ENCODE measurements at regions not wholly inside any gene's neighbourhood (a gene's known extent, or its start where the extent isn't known, plus 50 kb on each side); places are given as distances from the start of the nearest gene placed in this dataset.

- no peak overlapping the region for H3K56ac ChIP-seq (replicated peaks; ENCODE audit: insufficient read length, low read depth, low read length)
- H2BK5ac ChIP-seq (ENCODE audit: low read depth, low read length) = no peak overlapping the region
- no peak overlapping the region for H4K5ac ChIP-seq (ENCODE audit: insufficient read length, low read depth, low read length)
- no peaks in the 10 kb centered on the region for H3K9me3 ChIP-seq (ENCODE audit: insufficient read depth in 2 of 2, low read depth in 1 of 2, low read length in 1 of 2)
- no peaks in the 10 kb centered on the region for H3K27me3 ChIP-seq (replicated peaks in 1 of 4; ENCODE audit: control insufficient read depth in 3 of 4, extremely low read depth in 1 of 4, insufficient read depth in 3 of 4, low read length in 3 of 4)
- no peak overlapping the region for H3K18ac ChIP-seq (ENCODE audit: extremely low read depth, low read length)
- H3K79me1 ChIP-seq (ENCODE audit: low read depth, low read length) = no peaks in the 10 kb centered on the region
- H2BK12ac ChIP-seq (ENCODE audit: low read depth, low read length) = no peak overlapping the region
- H3K4me1 ChIP-seq (replicated peaks in 1 of 4; ENCODE audit: control insufficient read depth in 3 of 4, insufficient read depth in 4 of 4, low read length in 3 of 4) = peaks cover 0 to 3% (median 0%) of the 10 kb centered on the region in 4 experiments; a peak in 1 of 7 replicates
- no peak overlapping the region for H3K14ac ChIP-seq (ENCODE audit: insufficient read length)
- H3K4me2 ChIP-seq (ENCODE audit: insufficient read depth in 1 of 2, low read depth in 2 of 2, low read length in 2 of 2) = no peak overlapping the region
- ChIA-PET CTCF (ENCODE audit: partially characterized antibody) (no interaction called here), POLR2A (ENCODE audit: partially characterized antibody) (no interaction called here)
- H3K27ac ChIP-seq (ENCODE audit: low read depth, low read length) = no peak overlapping the region
- no peak for DNase-seq (ENCODE audit: low read depth in 1 of 2, low spot score in 2 of 2)
- no peak for FAIRE-seq
- H3K4ac ChIP-seq (replicated peaks; ENCODE audit: insufficient read length, low read depth, low read length) = no peak overlapping the region
- H3K23ac ChIP-seq (ENCODE audit: insufficient read length) = no peak overlapping the region
- H3K36me3 ChIP-seq (ENCODE audit: control insufficient read depth in 2 of 4, insufficient read depth in 4 of 4, low read length in 3 of 4) = no peaks in the 10 kb centered on the region
- no peak overlapping the region for H3K9ac ChIP-seq (replicated peaks in 1 of 4; ENCODE audit: extremely low read depth in 1 of 4, low read depth in 3 of 4, low read length in 3 of 4)
- H4K20me1 ChIP-seq (replicated peaks in 1 of 2; ENCODE audit: control insufficient read depth in 1 of 2, insufficient read depth in 2 of 2, low read length in 2 of 2) = no peaks in the 10 kb centered on the region
- no peak overlapping the region for H2AK5ac ChIP-seq (ENCODE audit: low read depth, low read length)
- H2AFZ ChIP-seq (ENCODE audit: low read length) = no peak overlapping the region
- no peaks in the 10 kb centered on the region for H3K23me2 ChIP-seq (ENCODE audit: low read depth, low read length)
- H2BK20ac ChIP-seq (ENCODE audit: low read length) = no peak overlapping the region
- no peak overlapping the region for H2BK15ac ChIP-seq (ENCODE audit: low read length)
- H3K79me2 ChIP-seq (ENCODE audit: control insufficient read depth in 1 of 2, insufficient read depth in 2 of 2, low read length in 2 of 2) = no peaks in the 10 kb centered on the region
- no peak overlapping the region for H2BK120ac ChIP-seq (replicated peaks; ENCODE audit: low read depth, low read length)
- H4K91ac ChIP-seq (replicated peaks; ENCODE audit: insufficient read length, low read length) = no peak overlapping the region
- no peak overlapping the region for H3K4me3 ChIP-seq (ENCODE audit: extremely low read depth in 1 of 4, insufficient read depth in 2 of 4, low read depth in 3 of 4, low read length in 4 of 4)
- H4K8ac ChIP-seq (ENCODE audit: extremely low read depth, insufficient read depth, low read length) = no peak overlapping the region
- TF ChIP-seq SP4 (IDR thresholded peaks at IDR 0.05; ENCODE audit: low read length) = no peak
- TF ChIP-seq NRF1 (IDR thresholded peaks at IDR 0.05; ENCODE audit: low read depth, low read length) = no peak
- no peak for TF ChIP-seq YY1 (IDR thresholded peaks at IDR 0.05; ENCODE audit: low read depth, low read length)
- TF ChIP-seq JUND (IDR thresholded peaks at IDR 0.05; ENCODE audit: low read length) = no peak
- TF ChIP-seq FOSL1 (IDR thresholded peaks at IDR 0.05; ENCODE audit: insufficient read depth, low read depth, low read length) = no peak
- no peak for TF ChIP-seq SIX5 (IDR thresholded peaks at IDR 0.05; ENCODE audit: low read depth, low read length)
- TF ChIP-seq EGR1 (IDR thresholded peaks at IDR 0.05; ENCODE audit: borderline replicate concordance, low read depth, low read length) = no peak
- no peak for TF ChIP-seq SP1 (IDR thresholded peaks at IDR 0.05; ENCODE audit: low read depth, low read length)
- no peak for TF ChIP-seq RFX5 (IDR thresholded peaks at IDR 0.05; ENCODE audit: borderline replicate concordance, low read depth, low read length)
- TF ChIP-seq CHD2 (IDR thresholded peaks at IDR 0.05; ENCODE audit: low read length) = no peak
- TF ChIP-seq TEAD4 (IDR thresholded peaks at IDR 0.05; ENCODE audit: low read depth, low read length) = no peak
- TF ChIP-seq ATF3 (IDR thresholded peaks at IDR 0.05; ENCODE audit: insufficient read depth, low read depth, low read length) = no peak
- TF ChIP-seq TAF1 (IDR thresholded peaks at IDR 0.05; ENCODE audit: low read depth, low read length) = no peak
- no peak for TF ChIP-seq PHF8 (conservative IDR thresholded peaks at IDR 0.05; ENCODE audit: low read depth, low read length)
- no peak for TF ChIP-seq TAF7 (optimal IDR thresholded peaks at IDR 0.05; ENCODE audit: borderline replicate concordance, low read depth, low read length)
- no peak for TF ChIP-seq POU5F1 (IDR thresholded peaks at IDR 0.05; ENCODE audit: low read depth, low read length)
Observed at GRCh38 chr3:30471796-30472489, 134.5 kb upstream of the TGFBR2 start.
